ENCODE measurements at regions not wholly inside any gene's neighbourhood (a gene's known extent, or its start where the extent isn't known, plus 50 kb on each side); places are given as distances from the start of the nearest gene placed in this dataset.

- H3K36me3 ChIP-seq, result no peaks in the 10 kb centered on the region
- intact Hi-C loops (cut with DNase I; ENCODE audit: low total_unique reads), result no loop called here
Measured at GRCh38 chr12:24270464-24270863, 321.0 kb upstream of the SOX5 start.

GRCh38 chr12:24268663-24269186 lies 319.3 kb upstream of the SOX5 start:
- Histone ChIP-seq H3K4me1 (no peaks in the 10 kb centered on the region), H3K27ac (no peak overlapping the region), H3K36me3 (no peaks in the 10 kb centered on the region), H3K27me3 (no peaks in the 10 kb centered on the region), H3K4me3 (no peak overlapping the region), H3K9me3 (no peaks in the 10 kb centered on the region)
- intact Hi-C loops (cut with DNase I; ENCODE audit: low total_unique reads), result no loop called here
- TF ChIP-seq CTCF (IDR thresholded peaks at IDR 0.05), result no peak
- no peak for DNase-seq

More at GRCh38 chr12:24270464-24270863, 321.0 kb upstream of the SOX5 start:
- Histone ChIP-seq H3K4me1 (no peaks in the 10 kb centered on the region), H3K9me3 (no peaks in the 10 kb centered on the region), H3K4me3 (no peak overlapping the region), H3K27ac (no peak overlapping the region), H3K27me3 (no peaks in the 10 kb centered on the region)
- TF ChIP-seq CTCF (IDR thresholded peaks at IDR 0.05), result no peak
- DNase-seq, result no peak

- no peaks in the 10 kb centered on the region for H3K36me3 ChIP-seq
- TF ChIP-seq CTCF (IDR thresholded peaks at IDR 0.05), result no peak
- no peaks in the 10 kb centered on the region for H3K9me3 ChIP-seq
- no peak overlapping the region for H3K4me3 ChIP-seq
- H3K4me1 ChIP-seq, result no peaks in the 10 kb centered on the region
- intact Hi-C loops (cut with DNase I; ENCODE audit: low total_unique reads), result no loop called here
- H3K27me3 ChIP-seq, result no peaks in the 10 kb centered on the region
- no peak overlapping the region for H3K27ac ChIP-seq
- DNase-seq, result no peak
Measured at GRCh38 chr12:24266982-24267381, 317.5 kb upstream of the SOX5 start.

GRCh38 chr12:24256684-24257083 lies 307.2 kb upstream of the SOX5 start:
- H3K4me1 ChIP-seq, result no peaks in the 10 kb centered on the region
- intact Hi-C loops (cut with DNase I; ENCODE audit: low total_unique reads), result no loop called here
- no peak overlapping the region for H3K27ac ChIP-seq
- no peaks in the 10 kb centered on the region for H3K9me3 ChIP-seq
- DNase-seq, result no peak
- TF ChIP-seq CTCF (IDR thresholded peaks at IDR 0.05), result no peak
- H3K27me3 ChIP-seq, result no peaks in the 10 kb centered on the region
- H3K4me3 ChIP-seq, result no peak overlapping the region
- H3K36me3 ChIP-seq, result no peaks in the 10 kb centered on the region

GRCh38 chr12:24255920-24256665 lies 306.6 kb upstream of the SOX5 start:
- H3K27ac ChIP-seq, result no peak overlapping the region
- intact Hi-C loops (cut with DNase I; ENCODE audit: low total_unique reads), result no loop called here
- DNase-seq, result no peak

More at GRCh38 chr12:24255920-24256665, 306.6 kb upstream of the SOX5 start:
- no peaks in the 10 kb centered on the region for H3K9me3 ChIP-seq
- H3K36me3 ChIP-seq, result no peaks in the 10 kb centered on the region
- no peaks in the 10 kb centered on the region for H3K4me1 ChIP-seq
- H3K4me3 ChIP-seq, result no peak overlapping the region
- TF ChIP-seq CTCF (IDR thresholded peaks at IDR 0.05), result no peak
- no peaks in the 10 kb centered on the region for H3K27me3 ChIP-seq
